ENCODE measurements at regions not wholly inside any gene's neighbourhood (a gene's known extent, or its start where the extent isn't known, plus 50 kb on each side); places are given as distances from the start of the nearest gene placed in this dataset.
A peak's percentile ranks its signal among the peaks of the same experiment; 100 is the strongest.

- Histone ChIP-seq H3K23ac (ENCODE audit: low read length in 2 of 2) (no peak overlapping the region), H3K18ac (ENCODE audit: low read depth in 1 of 2, low read length in 2 of 2) (no peak overlapping the region), H2AK5ac (ENCODE audit: low read length, severe bottlenecking) (no peak overlapping the region), H3K27ac (ENCODE audit: low read length, poor library complexity, severe bottlenecking) (no peak overlapping the region), H2BK15ac (ENCODE audit: low read depth, poor library complexity, severe bottlenecking) (no peak overlapping the region), H4K91ac (ENCODE audit: low read length) (no peak overlapping the region), H2BK120ac (ENCODE audit: low read depth, low read length) (no peak overlapping the region), H3K9me3 (ENCODE audit: control insufficient read depth, low read length) (no peaks in the 10 kb centered on the region), H3K4ac (ENCODE audit: low read depth in 1 of 2, low read length in 2 of 2) (no peak overlapping the region), H3K9ac (ENCODE audit: low read length) (peak overlapping the region; percentile 24), H3K14ac (ENCODE audit: low read length in 2 of 2) (no peak overlapping the region), H3K4me3 (ENCODE audit: insufficient read depth in 1 of 2, low read depth in 1 of 2, low read length in 2 of 2) (no peak overlapping the region), H3K79me1 (replicated peaks; ENCODE audit: low read length, poor library complexity, severe bottlenecking) (no peaks in the 10 kb centered on the region), H2AFZ (ENCODE audit: low read depth, low read length) (no peak overlapping the region), H3K4me2 (ENCODE audit: low read length, poor library complexity, severe bottlenecking) (no peak overlapping the region), H3K4me1 (ENCODE audit: control insufficient read depth, insufficient read depth, low read depth, low read length) (no peaks in the 10 kb centered on the region), H3K27me3 (ENCODE audit: control insufficient read depth in 1 of 2, insufficient read depth in 1 of 2, low read length in 2 of 2) (no peaks in the 10 kb centered on the region), H3K36me3 (ENCODE audit: control insufficient read depth in 1 of 2, insufficient read depth in 2 of 2, low read depth in 1 of 2, low read length in 2 of 2) (no peaks in the 10 kb centered on the region), H2BK12ac (ENCODE audit: low read length in 2 of 2) (no peak overlapping the region), H2BK5ac (ENCODE audit: low read depth, low read length, poor library complexity, severe bottlenecking) (no peak overlapping the region), H4K8ac (ENCODE audit: low read length) (no peak overlapping the region)
- DNase-seq, result no peak
- 97% methylated on average over 2 of the region's 4 CpGs for WGBS
These were observed 55.5 kb upstream of the FAM20A start for GRCh38 chr17:68656666-68657065.

Measured in mesenchymal stem cell (in vitro differentiated cells and primary cell).